ENCODE measurements at regions not wholly inside any gene's neighbourhood (a gene's known extent, or its start where the extent isn't known, plus 50 kb on each side); places are given as distances from the start of the nearest gene placed in this dataset.
"Not testable (repeated sequence)": the region's sequence is repeated elsewhere in the genome, so short reads cannot be mapped to it uniquely, and the experiment has no call there.

DNA sequence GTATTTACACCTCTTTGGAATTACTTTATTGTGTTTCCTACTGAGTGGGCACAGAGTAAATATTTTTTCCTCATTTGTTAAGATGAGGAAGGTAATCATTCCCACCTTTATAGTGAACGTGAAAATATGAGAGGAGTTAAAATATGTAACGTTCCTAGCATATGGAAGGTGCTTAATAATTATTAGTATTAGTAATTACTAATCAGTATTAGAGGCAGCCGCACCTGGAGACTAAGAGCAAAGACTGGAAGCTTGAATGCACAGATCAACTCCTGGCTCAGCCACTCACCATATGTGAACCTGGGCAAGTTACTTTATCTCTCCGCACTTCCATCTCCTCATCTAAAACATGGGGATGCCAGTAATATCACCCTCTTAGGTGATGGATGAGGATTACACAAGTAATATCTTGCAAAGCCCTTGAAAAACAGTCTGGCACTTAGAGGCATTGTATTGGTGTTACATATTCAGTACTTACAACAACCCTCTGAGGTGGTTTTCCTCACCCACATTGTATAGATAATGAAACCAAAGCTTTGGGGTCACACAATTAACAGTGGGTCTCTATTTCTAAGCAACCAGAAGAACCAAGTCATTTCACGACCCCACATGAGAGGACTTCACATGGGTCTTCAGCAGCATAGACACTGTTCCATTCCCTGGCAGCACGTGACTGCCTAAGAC, 100.3 kb upstream of the KCTD1 start:
- no peak for DNase-seq

DNA sequence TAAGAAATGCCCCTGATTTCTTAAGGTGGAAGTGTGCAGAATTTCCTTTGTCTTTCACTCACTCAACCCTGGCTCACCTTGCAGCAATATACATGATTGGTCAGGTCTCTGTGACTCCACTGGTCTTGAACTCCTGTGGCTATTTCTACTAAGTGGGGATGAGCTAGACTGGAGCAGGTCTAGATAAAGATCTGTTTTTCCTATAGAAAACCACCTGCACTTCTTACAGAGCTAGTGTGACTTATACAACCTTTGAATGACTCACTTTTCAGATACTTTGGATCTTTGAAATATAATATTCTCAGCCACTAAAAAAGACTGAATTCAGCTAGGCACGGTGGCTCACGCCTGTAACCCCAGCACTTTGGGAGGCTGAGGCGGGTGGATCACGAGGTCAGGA, 98.5 kb upstream of the KCTD1 start:
- no peak for DNase-seq

DNA sequence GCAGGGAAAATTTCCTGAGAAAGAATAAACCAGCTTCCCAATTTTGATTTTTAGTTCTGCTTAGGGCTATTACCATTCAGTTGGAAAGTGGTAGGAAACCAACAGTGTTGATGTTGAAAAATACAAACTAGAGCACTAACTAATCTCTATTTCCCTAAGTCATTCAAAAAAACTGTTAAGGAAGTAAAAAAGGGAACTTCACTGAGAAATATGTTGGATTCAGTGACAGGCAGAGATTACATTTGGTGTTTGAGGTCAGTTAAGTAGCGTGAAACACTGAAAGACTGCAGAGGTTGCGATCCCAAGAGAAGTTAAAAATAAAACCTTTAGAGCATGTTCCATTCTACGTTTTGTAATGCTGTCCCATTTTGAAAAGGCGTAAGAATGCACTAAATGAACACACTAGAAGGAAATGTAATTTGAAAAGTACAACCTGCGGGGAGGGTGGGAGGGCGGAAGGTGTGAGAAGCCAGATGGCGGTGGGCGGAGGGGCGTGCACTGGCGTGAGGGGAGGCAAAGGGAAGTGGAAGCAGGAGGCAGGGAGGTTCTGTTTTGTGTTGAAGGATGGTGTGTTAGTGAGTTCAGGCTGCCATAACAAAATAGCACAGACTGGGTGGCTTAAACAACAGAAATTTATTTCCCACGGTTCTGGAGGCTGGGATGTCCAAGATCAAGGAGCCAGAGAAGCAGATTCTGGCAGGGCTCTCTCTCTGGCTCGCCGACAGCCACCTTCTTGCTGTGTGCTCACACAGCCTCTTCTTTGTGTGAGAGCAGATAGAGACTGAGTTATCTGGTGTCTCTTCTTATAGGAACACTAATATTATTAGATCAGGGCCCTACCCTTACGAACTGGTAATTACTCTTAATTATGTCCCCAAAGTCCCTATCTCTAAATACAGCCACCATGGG, 94.3 kb upstream of the KCTD1 start:
- peak; percentile 83 for DNase-seq

DNA sequence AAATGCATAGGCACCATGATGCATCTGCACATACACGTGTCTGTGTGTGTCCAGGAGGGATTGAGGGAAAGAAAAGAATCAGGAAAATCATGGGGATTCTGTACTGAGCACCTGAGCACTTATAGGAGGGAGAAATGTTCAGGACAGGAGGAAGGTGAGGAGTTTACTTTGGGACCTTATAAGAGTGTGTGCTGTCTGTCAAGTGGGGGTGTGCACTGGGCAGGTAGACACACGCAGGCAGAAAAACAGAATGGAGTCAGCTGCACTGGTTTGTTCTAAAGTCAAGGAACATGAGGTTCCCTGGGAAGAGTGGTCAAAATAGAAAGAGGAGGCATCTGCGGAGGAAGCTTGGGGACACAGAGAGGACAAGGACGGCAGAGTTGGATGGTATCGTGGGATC, 92.2 kb upstream of the KCTD1 start:
- no peak for DNase-seq

DNA sequence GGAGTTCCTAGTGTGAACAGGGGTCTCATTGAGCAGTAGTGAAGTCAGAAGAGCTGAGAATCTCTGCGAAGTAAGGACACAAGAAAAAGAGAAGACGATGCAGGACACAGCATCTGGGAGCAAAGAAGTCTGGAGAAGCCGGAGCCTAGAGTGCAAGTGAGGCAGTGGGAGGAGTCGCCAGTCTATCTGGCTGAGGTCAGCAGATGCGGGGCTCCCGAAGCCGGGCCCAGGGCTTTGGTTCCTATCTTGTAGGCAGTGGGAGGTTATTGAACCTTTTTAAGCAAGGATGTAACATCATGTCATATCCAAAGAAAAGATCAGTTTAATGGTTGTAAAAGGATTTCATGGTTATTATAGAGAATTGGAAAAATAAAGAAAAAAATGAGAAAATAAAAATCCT, 90.8 kb upstream of the KCTD1 start:
- DNase-seq = no peak

DNA sequence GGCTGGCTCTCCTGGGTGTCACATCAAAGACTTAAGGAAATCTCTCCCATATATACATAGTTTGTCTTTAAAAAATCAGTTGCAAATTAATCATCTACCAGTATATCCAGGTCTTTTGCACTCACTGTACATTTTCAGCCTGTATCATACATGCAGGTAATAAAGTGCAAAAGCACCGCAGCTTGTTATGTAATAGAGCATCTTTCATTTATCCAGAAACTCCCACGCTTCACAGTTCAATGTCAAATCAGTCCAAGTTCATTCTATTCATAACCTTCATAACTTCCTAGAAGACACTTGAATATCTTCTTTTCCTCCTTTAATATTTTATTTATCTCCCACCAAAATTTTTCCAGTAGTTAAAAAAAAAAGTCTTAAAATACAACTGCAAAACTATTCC, 89.6 kb upstream of the KCTD1 start:
- DNase-seq = no peak

DNA sequence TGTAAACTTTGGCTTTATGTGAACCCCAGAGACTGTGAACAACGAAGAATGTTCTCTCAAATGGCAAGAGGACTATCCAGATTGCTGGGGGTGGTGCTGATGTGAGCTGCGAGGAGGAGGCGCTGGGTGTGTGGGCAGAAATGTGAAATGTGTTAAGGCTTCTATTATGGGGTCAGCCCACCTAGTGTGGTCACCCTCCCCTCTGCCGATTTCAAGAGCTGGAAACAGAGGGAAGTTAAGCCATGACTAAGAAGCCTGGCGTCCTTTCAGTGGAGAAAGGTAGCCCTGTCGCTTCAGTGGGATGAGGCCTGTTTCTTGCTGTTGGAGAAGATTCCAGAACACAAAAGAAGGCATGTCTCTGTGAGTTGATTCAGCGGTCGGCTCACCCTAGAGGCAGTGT, 89.0 kb upstream of the KCTD1 start:
- peak; percentile 3 for DNase-seq

DNA sequence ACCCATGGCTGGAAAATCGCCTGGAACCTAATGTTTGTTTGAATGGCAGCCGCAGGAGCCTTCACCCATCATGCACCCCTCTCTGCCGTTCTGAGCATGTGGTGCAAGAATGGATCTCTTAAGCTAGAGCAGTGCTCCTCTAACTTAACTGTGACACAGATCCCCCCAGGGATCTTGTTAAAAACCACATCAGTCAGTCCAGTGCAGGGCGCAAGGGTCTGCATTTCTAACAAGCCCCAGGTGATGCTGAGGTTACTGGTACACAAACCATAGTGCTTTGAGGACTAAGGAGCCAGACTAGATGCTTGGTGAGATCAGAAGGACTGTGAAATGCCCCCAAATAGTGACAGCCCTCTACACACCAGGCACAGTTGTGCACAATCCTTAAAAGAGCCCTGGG, 87.1 kb upstream of the KCTD1 start:
- DNase-seq = no peak

DNA sequence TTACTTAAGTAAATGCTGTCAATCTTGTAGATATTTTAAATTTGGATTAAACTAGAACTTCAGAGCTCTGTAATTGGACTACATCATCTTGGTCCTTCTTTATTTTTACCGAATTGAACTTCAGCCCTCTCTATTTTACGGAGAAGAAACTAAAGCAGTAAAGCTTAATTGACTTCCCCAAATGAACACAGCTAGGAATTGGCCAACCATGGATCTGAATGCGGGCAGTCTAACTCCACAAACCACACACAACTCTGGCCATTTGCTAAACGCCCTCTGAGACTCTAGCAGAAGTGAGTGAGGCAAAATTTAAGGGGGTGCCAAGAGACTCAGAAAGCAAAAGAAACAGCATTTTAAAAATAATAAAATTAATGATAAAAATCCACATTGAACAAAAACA, 86.3 kb upstream of the KCTD1 start:
- DNase-seq = peak; percentile 42

DNA sequence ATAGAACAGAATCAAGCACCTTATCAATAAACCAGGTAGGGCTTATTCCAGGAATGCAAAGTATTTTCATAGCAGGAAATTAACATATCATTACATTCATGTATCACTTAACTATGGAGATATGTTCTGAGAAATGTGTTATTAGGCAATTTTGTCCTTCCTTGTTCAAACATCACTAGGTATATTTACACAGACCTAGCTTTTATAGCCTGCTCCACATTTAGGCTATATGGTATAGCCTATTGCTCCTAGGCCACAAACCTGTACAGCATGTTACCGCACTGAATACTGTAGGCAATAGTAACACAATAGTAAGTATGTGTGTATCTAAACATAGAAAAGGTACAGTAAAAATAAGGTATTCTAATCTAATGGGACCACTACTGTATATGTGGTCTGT, 82.8 kb upstream of the KCTD1 start:
- no peak for DNase-seq

DNA sequence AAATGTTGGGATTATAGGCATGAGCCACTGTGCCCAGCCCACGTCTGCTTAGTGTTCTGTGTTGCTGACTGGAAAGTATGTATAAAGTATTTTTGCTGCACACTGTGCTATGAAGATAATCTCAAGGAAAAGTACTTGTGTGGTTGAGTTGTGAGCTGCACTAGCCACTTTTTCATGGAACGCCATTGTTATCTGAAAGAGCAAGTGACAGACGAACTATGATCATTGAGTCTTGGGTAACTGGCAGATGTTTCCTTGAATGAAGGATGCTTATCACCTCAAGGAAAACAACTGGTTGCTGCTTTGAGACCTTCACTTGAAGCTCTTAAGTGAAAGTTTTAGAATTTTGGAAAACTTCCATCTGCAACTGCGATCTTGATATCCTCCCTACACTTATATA, 82.2 kb upstream of the KCTD1 start:
- DNase-seq = no peak

DNA sequence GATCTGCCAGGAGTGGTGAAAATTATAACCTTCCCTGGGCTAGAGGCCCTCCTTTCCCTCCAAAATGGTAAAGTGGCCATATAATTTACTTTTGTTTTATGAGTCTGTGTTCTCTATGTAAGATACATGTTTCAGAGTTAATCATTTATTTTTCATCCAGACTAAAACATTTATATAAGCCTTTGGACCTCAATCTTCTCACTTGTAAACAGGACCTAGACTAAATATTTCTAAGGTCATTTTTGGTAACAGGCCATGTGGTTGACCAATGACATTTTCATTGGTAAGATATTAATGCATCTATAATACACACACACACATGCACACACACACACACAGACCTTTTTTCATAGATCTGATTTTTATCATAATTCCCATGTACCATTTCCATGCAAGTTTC, 79.7 kb upstream of the KCTD1 start:
- DNase-seq = no peak

DNA sequence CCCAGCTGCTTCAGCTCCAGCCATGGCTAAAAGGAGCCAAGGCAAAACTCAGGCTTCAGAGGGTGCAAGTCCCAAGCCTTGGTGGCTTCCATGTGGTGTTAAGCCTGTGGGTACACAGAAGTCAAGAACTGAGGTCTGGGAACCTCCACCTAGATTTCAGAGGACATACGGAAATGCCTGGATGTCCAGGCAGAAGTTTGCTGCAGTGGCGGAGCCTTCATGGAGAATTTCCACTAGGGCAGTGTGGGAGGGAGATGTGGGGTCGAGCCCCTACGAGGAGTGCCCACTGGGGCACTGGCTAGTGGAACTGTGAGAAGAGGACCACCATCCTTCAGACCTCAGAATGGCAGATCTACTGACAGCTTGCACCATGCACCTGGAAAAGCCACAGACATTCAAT, 76.1 kb upstream of the KCTD1 start:
- no peak for DNase-seq

DNA sequence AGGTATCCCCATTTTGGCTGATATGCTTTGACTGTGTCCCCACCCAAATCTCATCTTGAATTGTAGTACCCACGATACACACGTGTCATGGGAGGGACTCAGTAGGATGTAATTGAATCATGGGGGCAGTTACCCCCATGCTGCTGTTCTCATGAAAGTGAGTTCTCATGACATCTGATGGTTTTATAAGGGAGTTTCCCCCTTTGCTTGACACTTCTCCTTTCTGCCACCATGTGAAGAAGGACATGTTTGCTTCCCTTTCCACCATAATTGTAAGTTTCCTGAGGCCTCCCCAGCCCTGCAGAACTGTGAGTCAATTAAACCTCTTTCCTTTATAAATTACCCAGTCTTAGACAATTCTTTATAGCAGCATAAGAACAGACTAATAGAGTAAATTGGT, 75.0 kb upstream of the KCTD1 start:
- not testable (repeated sequence) for DNase-seq

DNA sequence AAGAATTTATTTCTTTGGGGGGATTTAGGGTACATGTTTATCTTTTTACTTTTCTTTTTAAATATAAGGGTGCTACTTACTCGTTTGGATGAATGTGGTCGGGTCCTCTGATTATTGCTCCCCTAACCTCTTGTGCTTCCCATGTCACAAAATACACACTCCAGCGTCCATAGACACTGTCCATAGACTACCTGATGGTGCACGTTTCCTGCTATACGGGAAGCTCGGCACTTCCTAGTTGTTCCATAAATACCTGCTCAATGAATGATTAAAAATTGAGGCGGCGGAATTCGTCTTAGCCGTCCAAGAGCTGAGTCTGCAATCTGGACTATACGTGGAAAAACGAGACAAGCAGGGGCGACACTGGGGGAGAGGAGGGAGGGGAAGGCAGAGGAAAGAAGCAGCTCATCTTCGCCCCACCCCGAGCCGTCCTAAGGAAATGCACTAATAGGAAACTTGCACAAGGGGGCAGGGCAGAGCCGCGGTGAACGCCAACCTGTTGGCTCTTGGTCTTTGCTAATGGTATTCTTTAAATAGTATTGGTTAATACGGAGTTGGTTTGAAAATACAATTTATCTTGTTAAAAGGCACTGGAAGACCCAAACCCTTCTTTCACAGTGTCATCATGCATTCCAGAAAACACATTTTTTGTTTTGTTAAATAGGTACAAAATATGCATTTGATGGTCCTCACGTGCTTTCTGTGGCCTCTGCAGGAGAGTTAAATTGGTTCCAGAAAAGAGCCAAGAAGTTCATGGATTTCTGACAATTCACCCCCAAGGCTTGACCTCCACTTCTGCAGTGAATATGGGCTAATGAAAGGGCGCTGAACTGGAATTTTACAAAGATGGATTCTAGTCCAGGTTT, 73.0 kb upstream of the KCTD1 start:
- DNase-seq = peak; percentile 62

DNA sequence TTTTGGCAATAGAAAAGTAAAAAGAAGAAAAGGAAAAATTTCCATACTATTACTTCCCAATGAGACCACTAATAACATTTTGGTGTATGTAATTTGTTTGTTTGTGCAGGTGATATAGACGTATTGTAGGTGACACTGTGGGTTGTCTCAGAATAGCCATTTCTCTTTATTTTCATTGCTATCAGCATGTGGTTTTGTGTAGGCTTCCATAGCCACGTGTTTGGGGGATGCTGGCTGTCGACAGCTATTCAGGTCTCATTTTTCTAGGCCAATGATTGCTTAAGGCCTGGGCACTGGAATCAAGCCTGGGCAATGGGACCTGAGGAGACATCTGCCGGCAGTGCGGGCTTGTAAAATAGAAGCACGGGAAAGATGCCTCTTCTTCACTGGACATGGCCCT, 71.0 kb upstream of the KCTD1 start:
- DNase-seq = no peak

DNA sequence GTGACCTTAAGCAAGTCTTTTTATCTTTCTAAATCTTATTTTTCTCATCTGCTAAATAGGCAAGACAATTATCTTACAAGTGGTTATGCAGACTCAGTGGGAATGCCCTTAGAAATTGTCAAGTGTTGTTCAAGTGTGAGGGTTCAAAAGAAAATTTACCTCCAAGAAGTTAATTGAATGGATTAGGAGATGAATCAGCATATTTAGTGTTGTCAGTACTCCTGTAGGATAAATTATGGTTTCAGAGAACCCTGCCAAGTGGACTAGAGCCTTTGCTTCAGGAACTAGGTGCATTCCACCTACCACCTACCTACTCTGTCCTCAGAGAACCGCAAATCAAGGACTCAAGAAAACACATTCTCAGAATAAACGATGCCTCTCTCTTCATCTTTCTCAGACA, 69.8 kb upstream of the KCTD1 start:
- no peak for DNase-seq

DNA sequence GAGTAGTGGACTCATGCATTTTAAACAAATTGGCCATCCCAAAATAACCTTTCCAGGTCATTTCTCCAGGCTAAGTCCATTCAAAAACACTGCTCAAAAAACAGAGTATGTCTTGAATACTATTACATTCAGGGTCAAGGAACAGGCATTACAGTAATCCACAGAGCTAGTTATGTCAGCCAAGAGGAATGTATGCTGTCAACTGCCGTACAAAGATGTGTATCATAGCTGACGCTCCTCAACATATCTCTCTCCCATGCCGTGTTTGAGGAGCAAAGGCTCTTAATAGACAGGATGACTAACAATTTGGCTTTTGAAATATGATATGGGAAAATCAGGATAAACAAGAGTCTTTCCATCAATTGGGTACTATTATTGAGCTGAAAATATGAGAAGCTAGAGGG, 68.8 kb upstream of the KCTD1 start:
- DNase-seq = no peak

DNA sequence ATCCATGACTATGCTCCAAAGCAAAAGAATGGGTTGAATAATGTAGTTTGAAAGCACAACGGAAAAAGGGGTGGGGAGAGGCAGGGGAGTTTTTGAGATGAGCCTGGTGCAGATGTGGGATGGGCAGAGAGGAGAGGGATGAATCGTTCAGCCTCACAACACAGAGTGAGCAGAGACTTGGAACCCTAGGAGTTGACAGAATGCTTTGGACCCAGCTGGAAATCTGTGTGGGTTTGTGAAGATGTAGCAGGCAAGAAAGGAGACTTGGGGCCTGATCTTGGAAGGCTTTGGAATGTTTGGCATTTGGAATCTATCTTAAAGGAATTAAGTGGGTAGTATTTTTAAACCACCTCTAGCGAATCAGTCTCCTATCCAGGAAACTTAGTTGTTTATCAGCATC, 66.0 kb upstream of the KCTD1 start:
- DNase-seq = no peak
